ENCODE measurements at regions not wholly inside any gene's neighbourhood (a gene's known extent, or its start where the extent isn't known, plus 50 kb on each side); places are given as distances from the start of the nearest gene placed in this dataset.

DNA sequence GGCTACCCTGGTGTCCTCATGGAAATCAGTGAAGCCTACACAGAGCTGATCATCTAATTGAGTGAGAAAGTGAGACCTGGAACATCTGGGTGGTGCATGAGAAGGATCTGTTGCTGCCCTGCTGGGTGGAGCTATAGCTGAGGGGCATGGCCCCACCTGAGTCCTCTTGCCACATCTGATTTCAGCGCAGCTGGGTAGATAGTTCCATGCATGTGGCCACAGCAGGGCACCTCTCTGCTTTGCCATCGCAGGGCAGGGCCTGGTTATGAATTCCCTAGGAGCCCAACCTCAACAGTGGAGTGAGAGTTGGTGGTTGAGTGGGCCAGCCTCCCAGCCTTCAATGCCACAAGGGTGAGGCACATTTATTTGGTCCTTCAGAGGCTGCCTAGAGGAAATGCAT is 407.8 kb downstream of the BCL11B start:
- no peak for TF ChIP-seq EP300 (IDR thresholded peaks at IDR 0.05)
- TF ChIP-seq, protein P1, sequence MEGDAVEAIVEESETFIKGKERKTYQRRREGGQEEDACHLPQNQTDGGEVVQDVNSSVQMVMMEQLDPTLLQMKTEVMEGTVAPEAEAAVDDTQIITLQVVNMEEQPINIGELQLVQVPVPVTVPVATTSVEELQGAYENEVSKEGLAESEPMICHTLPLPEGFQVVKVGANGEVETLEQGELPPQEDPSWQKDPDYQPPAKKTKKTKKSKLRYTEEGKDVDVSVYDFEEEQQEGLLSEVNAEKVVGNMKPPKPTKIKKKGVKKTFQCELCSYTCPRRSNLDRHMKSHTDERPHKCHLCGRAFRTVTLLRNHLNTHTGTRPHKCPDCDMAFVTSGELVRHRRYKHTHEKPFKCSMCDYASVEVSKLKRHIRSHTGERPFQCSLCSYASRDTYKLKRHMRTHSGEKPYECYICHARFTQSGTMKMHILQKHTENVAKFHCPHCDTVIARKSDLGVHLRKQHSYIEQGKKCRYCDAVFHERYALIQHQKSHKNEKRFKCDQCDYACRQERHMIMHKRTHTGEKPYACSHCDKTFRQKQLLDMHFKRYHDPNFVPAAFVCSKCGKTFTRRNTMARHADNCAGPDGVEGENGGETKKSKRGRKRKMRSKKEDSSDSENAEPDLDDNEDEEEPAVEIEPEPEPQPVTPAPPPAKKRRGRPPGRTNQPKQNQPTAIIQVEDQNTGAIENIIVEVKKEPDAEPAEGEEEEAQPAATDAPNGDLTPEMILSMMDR (IDR thresholded peaks at IDR 0.05), result no peak

Data from suprapubic skin (tissue), 3 donors.